ENCODE measurements at regions not wholly inside any gene's neighbourhood (a gene's known extent, or its start where the extent isn't known, plus 50 kb on each side); places are given as distances from the start of the nearest gene placed in this dataset.

- H3K27ac ChIP-seq: no peak overlapping the region
- in situ Hi-C loops (cut with MboI): no loop called here
- H3K36me3 ChIP-seq (ENCODE audit: low read depth): no peaks in the 10 kb centered on the region
- H3K9ac ChIP-seq: no peak overlapping the region
- TF ChIP-seq EZH2phosphoT487 (IDR thresholded peaks at IDR 0.05; ENCODE audit: insufficient read depth, low read depth) (no peak), EZH2 (IDR thresholded peaks at IDR 0.05; ENCODE audit: insufficient read depth, poor library complexity, severe bottlenecking) (no peak)
- no peak overlapping the region for H3K4me2 ChIP-seq (ENCODE audit: unreplicated experiment)
- H3K27me3 ChIP-seq (replicated peaks; ENCODE audit: insufficient read depth): no peaks in the 10 kb centered on the region
- no peaks in the 10 kb centered on the region for H3K9me3 ChIP-seq (ENCODE audit: low read depth)
- 27 to 56% methylated on average over 1 of the region's 1 CpG for WGBS, 2 experiments (ENCODE audit: low coverage in 1 of 2, low lambda C conversion rate in 2 of 2, missing lambda C conversion rate in 2 of 2)
- H2AFZ ChIP-seq: no peak overlapping the region
- H3K4me1 ChIP-seq (ENCODE audit: insufficient read depth): peaks cover 9% of the 10 kb centered on the region
- H3K79me2 ChIP-seq (ENCODE audit: insufficient read depth): no peaks in the 10 kb centered on the region
- H3F3A ChIP-seq (ENCODE audit: insufficient read depth): no peaks in the 10 kb centered on the region
- H4K20me1 ChIP-seq (ENCODE audit: insufficient read depth): no peaks in the 10 kb centered on the region
- DNase-seq: no peak
- no peak overlapping the region for H3K4me3 ChIP-seq
- no peaks in the 10 kb centered on the region for H3K9me2 ChIP-seq (ENCODE audit: insufficient read depth)
Measured at GRCh38 chr5:98499892-98500291, 273.6 kb upstream of the RGMB start.

GRCh38 chr5:98500811-98501210, 272.7 kb upstream of the RGMB start:
- no peak for TF ChIP-seq EZH2phosphoT487 (IDR thresholded peaks at IDR 0.05; ENCODE audit: insufficient read depth, low read depth)
- TF ChIP-seq EZH2 (IDR thresholded peaks at IDR 0.05; ENCODE audit: insufficient read depth, poor library complexity, severe bottlenecking): no peak
- H3K4me2 ChIP-seq (ENCODE audit: unreplicated experiment): no peak overlapping the region
- no peak overlapping the region for H3K9ac ChIP-seq
- peaks cover 9% of the 10 kb centered on the region for H3K4me1 ChIP-seq (ENCODE audit: insufficient read depth)
- no peak overlapping the region for H2AFZ ChIP-seq
- H3K9me2 ChIP-seq (ENCODE audit: insufficient read depth): no peaks in the 10 kb centered on the region
- H3K4me3 ChIP-seq: no peak overlapping the region
- in situ Hi-C loops (cut with MboI): no loop called here
- H4K20me1 ChIP-seq (ENCODE audit: insufficient read depth): no peaks in the 10 kb centered on the region
- no peaks in the 10 kb centered on the region for H3K36me3 ChIP-seq (ENCODE audit: low read depth)
- DNase-seq: no peak
- H3K9me3 ChIP-seq (ENCODE audit: low read depth): no peaks in the 10 kb centered on the region
- 87 to 89% methylated on average over 3 of the region's 3 CpGs for WGBS, 2 experiments (ENCODE audit: low coverage in 1 of 2, low lambda C conversion rate in 2 of 2, missing lambda C conversion rate in 2 of 2)
- H3F3A ChIP-seq (ENCODE audit: insufficient read depth): no peaks in the 10 kb centered on the region
- H3K79me2 ChIP-seq (ENCODE audit: insufficient read depth): no peaks in the 10 kb centered on the region
- no peak overlapping the region for H3K27ac ChIP-seq
- no peaks in the 10 kb centered on the region for H3K27me3 ChIP-seq (replicated peaks; ENCODE audit: insufficient read depth)

DNA sequence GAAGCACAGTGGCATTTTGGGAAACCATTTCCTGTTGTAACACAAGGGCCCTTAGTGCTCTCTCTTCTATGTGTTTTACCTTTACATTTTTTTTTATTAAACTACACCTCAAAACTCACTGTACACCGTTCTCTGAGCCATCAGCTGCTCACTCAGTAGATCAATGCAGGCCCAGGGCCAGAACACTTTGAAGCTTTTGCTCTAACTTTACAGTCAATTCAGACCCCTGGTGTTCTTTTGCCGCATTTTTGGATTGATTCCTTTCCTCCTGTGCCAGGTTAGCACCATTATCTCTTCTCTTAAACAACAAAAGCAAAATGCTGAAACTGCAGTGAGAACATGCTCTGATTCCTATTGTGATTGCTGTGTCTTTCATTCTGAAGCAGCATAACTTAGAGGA, 269.8 kb upstream of the RGMB start:
- Histone ChIP-seq H3K27me3 (replicated peaks; ENCODE audit: insufficient read depth) (no peaks in the 10 kb centered on the region), H3K79me2 (ENCODE audit: insufficient read depth) (no peaks in the 10 kb centered on the region), H2AFZ (no peak overlapping the region), H3K36me3 (ENCODE audit: low read depth) (no peaks in the 10 kb centered on the region), H3K9me2 (ENCODE audit: insufficient read depth) (no peaks in the 10 kb centered on the region), H3K4me3 (no peak overlapping the region), H3F3A (ENCODE audit: insufficient read depth) (no peaks in the 10 kb centered on the region), H3K4me2 (ENCODE audit: unreplicated experiment) (no peak overlapping the region), H3K4me1 (ENCODE audit: insufficient read depth) (peaks cover 9% of the 10 kb centered on the region), H3K27ac (no peak overlapping the region), H4K20me1 (ENCODE audit: insufficient read depth) (no peaks in the 10 kb centered on the region), H3K9ac (no peak overlapping the region), H3K9me3 (ENCODE audit: low read depth) (no peaks in the 10 kb centered on the region)
- DNase-seq: no peak
- in situ Hi-C loops (cut with MboI): no loop called here
- no peak for TF ChIP-seq EZH2 (IDR thresholded peaks at IDR 0.05; ENCODE audit: insufficient read depth, poor library complexity, severe bottlenecking)
- no peak for TF ChIP-seq EZH2phosphoT487 (IDR thresholded peaks at IDR 0.05; ENCODE audit: insufficient read depth, low read depth)
- WGBS, 2 experiments (ENCODE audit: low coverage in 1 of 2, low lambda C conversion rate in 2 of 2, missing lambda C conversion rate in 2 of 2): 94 to 96% methylated on average over 2 of the region's 2 CpGs

- H3K9ac ChIP-seq: no peak overlapping the region
- no peaks in the 10 kb centered on the region for H3K9me3 ChIP-seq (ENCODE audit: low read depth)
- H3K4me3 ChIP-seq: no peak overlapping the region
- H3K27ac ChIP-seq: no peak overlapping the region
- in situ Hi-C loops (cut with MboI): no loop called here
- H3F3A ChIP-seq (ENCODE audit: insufficient read depth): no peaks in the 10 kb centered on the region
- no peak for TF ChIP-seq EZH2 (IDR thresholded peaks at IDR 0.05; ENCODE audit: insufficient read depth, poor library complexity, severe bottlenecking)
- TF ChIP-seq EZH2phosphoT487 (IDR thresholded peaks at IDR 0.05; ENCODE audit: insufficient read depth, low read depth): no peak
- no peaks in the 10 kb centered on the region for H3K9me2 ChIP-seq (ENCODE audit: insufficient read depth)
- H4K20me1 ChIP-seq (ENCODE audit: insufficient read depth): no peaks in the 10 kb centered on the region
- H3K79me2 ChIP-seq (ENCODE audit: insufficient read depth): no peaks in the 10 kb centered on the region
- no peak overlapping the region for H3K4me2 ChIP-seq (ENCODE audit: unreplicated experiment)
- 95 to 97% methylated on average over 2 of the region's 2 CpGs for WGBS, 2 experiments (ENCODE audit: low coverage in 1 of 2, low lambda C conversion rate in 2 of 2, missing lambda C conversion rate in 2 of 2)
- no peaks in the 10 kb centered on the region for H3K36me3 ChIP-seq (ENCODE audit: low read depth)
- H3K4me1 ChIP-seq (ENCODE audit: insufficient read depth): peaks cover 9% of the 10 kb centered on the region
- H2AFZ ChIP-seq: no peak overlapping the region
- H3K27me3 ChIP-seq (replicated peaks; ENCODE audit: insufficient read depth): no peaks in the 10 kb centered on the region
- no peak for DNase-seq
Measured at GRCh38 chr5:98504505-98504904, 269.0 kb upstream of the RGMB start.

All from GM23248 (cell line).